Peyer's patch (tissue), 4 donors: ENCODE measurements at regions not wholly inside any gene's neighbourhood (a gene's known extent, or its start where the extent isn't known, plus 50 kb on each side); places are given as distances from the start of the nearest gene placed in this dataset.

Source experiments
- CTCF ChIP-seq, 6 experiments: fragments of 450-650 bp in 4 of 6; fragments of 200-600 bp in 2 of 6; sonication (generic) in 1 of 6; IDR thresholded peaks; one replicate each; pipeline ENCODE4 v1.5.1; 2017 to 2019; ENCODE audit warnings: antibody characterized with exemption in 6 of 6, mild to moderate bottlenecking in 3 of 6, moderate library complexity in 1 of 6
- POLR2A ChIP-seq, 2 donors: fragments of 450-650 bp; IDR thresholded peaks; one replicate each; pipeline ENCODE4 v1.5.1; 2017; ENCODE audit warnings: antibody characterized with exemption in 2 of 2, mild to moderate bottlenecking in 2 of 2, moderate library complexity in 2 of 2

GRCh38 chr5:39905356-39905755 is 480.6 kb upstream of the DAB2 start:
- no peak for TF ChIP-seq CTCF (IDR thresholded peaks at IDR 0.05)
- TF ChIP-seq POLR2A (IDR thresholded peaks at IDR 0.05), result no peak
